ENCODE measurements at regions not wholly inside any gene's neighbourhood (a gene's known extent, or its start where the extent isn't known, plus 50 kb on each side); places are given as distances from the start of the nearest gene placed in this dataset.
"Not testable (repeated sequence)": the region's sequence is repeated elsewhere in the genome, so short reads cannot be mapped to it uniquely, and the experiment has no call there.

- DNase-seq = no peak
These were observed 135.8 kb downstream of the PLCE1 start for GRCh38 chr10:94129393-94130130.

GRCh38 chr10:94131885-94132284, 138.2 kb downstream of the PLCE1 start:
- DNase-seq = no peak

GRCh38 chr10:94133239-94133638, 139.5 kb downstream of the PLCE1 start:
- DNase-seq = no peak

GRCh38 chr10:94137747-94138146, 144.0 kb downstream of the PLCE1 start:
- DNase-seq = no peak

GRCh38 chr10:94138391-94138790, 144.7 kb downstream of the PLCE1 start:
- no peak for DNase-seq

- DNase-seq = no peak
These were observed 149.5 kb downstream of the PLCE1 start for GRCh38 chr10:94143261-94143660.

GRCh38 chr10:94146313-94146712, 152.6 kb downstream of the PLCE1 start:
- no peak for DNase-seq

GRCh38 chr10:94146746-94147145, 153.0 kb downstream of the PLCE1 start:
- no peak for DNase-seq

- no peak for DNase-seq
These were observed 156.0 kb downstream of the PLCE1 start for GRCh38 chr10:94149702-94150101.

- DNase-seq = no peak
These were observed 156.9 kb downstream of the PLCE1 start for GRCh38 chr10:94150541-94151184.

- no peak for DNase-seq
These were observed 162.1 kb downstream of the PLCE1 start for GRCh38 chr10:94155722-94156271.

- no peak for DNase-seq
These were observed 162.7 kb downstream of the PLCE1 start for GRCh38 chr10:94156453-94156852.

GRCh38 chr10:94165158-94165611, 171.5 kb downstream of the PLCE1 start:
- not testable (repeated sequence) for DNase-seq

- no peak for DNase-seq
These were observed 178.6 kb downstream of the PLCE1 start for GRCh38 chr10:94172332-94172731.

GRCh38 chr10:94173594-94173993, 179.9 kb downstream of the PLCE1 start:
- DNase-seq = no peak

GRCh38 chr10:94174838-94175237, 181.1 kb downstream of the PLCE1 start:
- DNase-seq = no peak

GRCh38 chr10:94178475-94179253, 184.1 kb downstream of the NOC3L start:
- DNase-seq = peak; percentile 3

- DNase-seq = no peak
These were observed 182.2 kb downstream of the NOC3L start for GRCh38 chr10:94180576-94180975.

GRCh38 chr10:94183666-94184264, 179.0 kb downstream of the NOC3L start:
- peak; percentile 2 for DNase-seq

- no peak for DNase-seq
These were observed 176.0 kb downstream of the NOC3L start for GRCh38 chr10:94186722-94187121.

GRCh38 chr10:94192333-94192732, 170.4 kb downstream of the NOC3L start:
- no peak for DNase-seq

- DNase-seq = no peak
These were observed 169.8 kb downstream of the NOC3L start for GRCh38 chr10:94192974-94193373.

GRCh38 chr10:94193466-94193924, 169.2 kb downstream of the NOC3L start:
- DNase-seq = peak; percentile 52
